ENCODE measurements at regions not wholly inside any gene's neighbourhood (a gene's known extent, or its start where the extent isn't known, plus 50 kb on each side); places are given as distances from the start of the nearest gene placed in this dataset. TPM values are rescaled to one million over a fixed set of nuclear protein-coding genes. Genes with fewer than 3 reads are reported as not detected.

- no peak for DNase-seq (ENCODE audit: low read depth)
- no peak overlapping the region for H3K4me3 ChIP-seq (ENCODE audit: low read depth, low read length)
- TF ChIP-seq CTCF (IDR thresholded peaks at IDR 0.05; ENCODE audit: insufficient read depth, low read length) = no peak
These were observed 77.7 kb upstream of the FAM47C start for GRCh38 chrX:36930491-36930890.

GRCh38 chrX:36947214-36947613, 61.0 kb upstream of the FAM47C start:
- DNase-seq (ENCODE audit: low read depth) = no peak

GRCh38 chrX:36950495-36951253, 57.5 kb upstream of the FAM47C start:
- no peak overlapping the region for H3K4me3 ChIP-seq (ENCODE audit: low read depth, low read length)
- no peak for DNase-seq (ENCODE audit: low read depth)
- no peak for TF ChIP-seq CTCF (IDR thresholded peaks at IDR 0.05; ENCODE audit: insufficient read depth, low read length)

More at GRCh38 chrX:36947214-36947613, 61.0 kb upstream of the FAM47C start:
- H3K4me3 ChIP-seq (ENCODE audit: low read depth, low read length) = no peak overlapping the region
- TF ChIP-seq CTCF (IDR thresholded peaks at IDR 0.05; ENCODE audit: insufficient read depth, low read length) = no peak

- no peak overlapping the region for H3K4me3 ChIP-seq (ENCODE audit: low read depth, low read length)
- no peak for TF ChIP-seq CTCF (IDR thresholded peaks at IDR 0.05; ENCODE audit: insufficient read depth, low read length)
- no peak for DNase-seq (ENCODE audit: low read depth)
These were observed 50.5 kb upstream of the FAM47C start for GRCh38 chrX:36957425-36958328.

Small RNA genes lying in the stretch of these regions (small RNA-seq; reads per million reads assigned to genes)
- gene BX842568.4 = not detected

Measured in fibroblast of the aortic adventitia (primary cell).